ENCODE measurements at regions not wholly inside any gene's neighbourhood (a gene's known extent, or its start where the extent isn't known, plus 50 kb on each side); places are given as distances from the start of the nearest gene placed in this dataset.

- Mint-ChIP-seq H3K27ac (no peak overlapping the region), H3K4me3 (no peak overlapping the region), H3K9me3 (no peaks in the 10 kb centered on the region), H3K36me3 (ENCODE audit: low read depth) (no peaks in the 10 kb centered on the region), H3K4me1 (ENCODE audit: low read depth) (no peaks in the 10 kb centered on the region), H3K27me3 (no peaks in the 10 kb centered on the region)
- H3K36me3 ChIP-seq (ENCODE audit: insufficient read depth, low read length) = no peaks in the 10 kb centered on the region
- no peaks in the 10 kb centered on the region for H3K4me1 ChIP-seq (ENCODE audit: insufficient read depth, low read length)
- H3K27ac ChIP-seq (ENCODE audit: low read depth in 1 of 2, low read length in 2 of 2) = no peak overlapping the region
- POLR2A ChIA-PET = no interaction called here
- intact Hi-C loops (cut with DNase I, micrococcal nuclease) = loop anchor here in 1 of 2 experiments (2.0 kb wide), 1 partner anchor 57 kb away; no protein-coding TSS in a partner anchor
- CTCF ChIA-PET = no interaction called here
- ATAC-seq (ENCODE audit: poor library complexity) = no peak
- TF ChIP-seq CTCF (IDR thresholded peaks at IDR 0.05) = no peak
- H3K4me3 ChIP-seq (ENCODE audit: low read length) = no peak overlapping the region
- no peak for DNase-seq
- H3K27me3 ChIP-seq (ENCODE audit: control insufficient read depth in 1 of 2, insufficient read depth in 2 of 2, low read length in 2 of 2) = no peaks in the 10 kb centered on the region
- H3K9me3 ChIP-seq (ENCODE audit: control insufficient read depth in 1 of 2, insufficient read depth in 1 of 2, low read length in 2 of 2) = peaks cover 0 to 6% of the 10 kb centered on the region in 2 experiments
These were observed 440.4 kb upstream of the SALL1 start for GRCh38 chr16:51591480-51591879.

- Histone ChIP-seq H3K9me3 (ENCODE audit: control insufficient read depth in 1 of 2, insufficient read depth in 1 of 2, low read length in 2 of 2) (peaks cover 0 to 12% of the 10 kb centered on the region in 2 experiments), H3K27me3 (ENCODE audit: control insufficient read depth in 1 of 2, insufficient read depth in 2 of 2, low read length in 2 of 2) (no peaks in the 10 kb centered on the region), H3K4me1 (ENCODE audit: insufficient read depth, low read length) (no peaks in the 10 kb centered on the region), H3K36me3 (ENCODE audit: insufficient read depth, low read length) (no peaks in the 10 kb centered on the region), H3K4me3 (ENCODE audit: low read length) (no peak overlapping the region), H3K27ac (ENCODE audit: low read depth in 1 of 2, low read length in 2 of 2) (no peak overlapping the region)
- ATAC-seq (ENCODE audit: poor library complexity) (no peak), DNase-seq (no peak)
- Mint-ChIP-seq H3K4me3 (no peak overlapping the region), H3K4me1 (ENCODE audit: low read depth) (no peaks in the 10 kb centered on the region), H3K27me3 (no peaks in the 10 kb centered on the region), H3K36me3 (ENCODE audit: low read depth) (no peaks in the 10 kb centered on the region), H3K27ac (no peak overlapping the region), H3K9me3 (peaks cover 7% of the 10 kb centered on the region)
- POLR2A ChIA-PET = no interaction called here
- CTCF ChIA-PET = no interaction called here
- TF ChIP-seq CTCF (IDR thresholded peaks at IDR 0.05) = no peak
- intact Hi-C loops (cut with DNase I, micrococcal nuclease) = no loop called here
These were observed 428.7 kb upstream of the SALL1 start for GRCh38 chr16:51579652-51580360.

GRCh38 chr16:51577621-51578303, 426.7 kb upstream of the SALL1 start:
- Mint-ChIP-seq H3K36me3 (ENCODE audit: low read depth) (no peaks in the 10 kb centered on the region), H3K27ac (no peak overlapping the region), H3K4me3 (no peak overlapping the region), H3K4me1 (ENCODE audit: low read depth) (no peaks in the 10 kb centered on the region), H3K27me3 (no peaks in the 10 kb centered on the region), H3K9me3 (peaks cover 13% of the 10 kb centered on the region)
- H3K4me1 ChIP-seq (ENCODE audit: insufficient read depth, low read length) = no peaks in the 10 kb centered on the region
- CTCF ChIA-PET = no interaction called here
- no peaks in the 10 kb centered on the region for H3K27me3 ChIP-seq (ENCODE audit: control insufficient read depth in 1 of 2, insufficient read depth in 2 of 2, low read length in 2 of 2)
- DNase-seq (no peak), ATAC-seq (ENCODE audit: poor library complexity) (no peak)
- intact Hi-C loops (cut with DNase I, micrococcal nuclease) = no loop called here
- POLR2A ChIA-PET = no interaction called here
- H3K4me3 ChIP-seq (ENCODE audit: low read length) = no peak overlapping the region
- no peaks in the 10 kb centered on the region for H3K36me3 ChIP-seq (ENCODE audit: insufficient read depth, low read length)
- peaks cover 0 to 4% of the 10 kb centered on the region in 2 experiments for H3K9me3 ChIP-seq (ENCODE audit: control insufficient read depth in 1 of 2, insufficient read depth in 1 of 2, low read length in 2 of 2)
- no peak for TF ChIP-seq CTCF (IDR thresholded peaks at IDR 0.05)
- no peak overlapping the region for H3K27ac ChIP-seq (ENCODE audit: low read depth in 1 of 2, low read length in 2 of 2)
